AG04450 (cell line): ENCODE measurements at regions not wholly inside any gene's neighbourhood (a gene's known extent, or its start where the extent isn't known, plus 50 kb on each side); places are given as distances from the start of the nearest gene placed in this dataset.

Source experiments
- CTCF ChIA-PET: fragments of 300-600, 350-600 bp; formaldehyde crosslinking; extraction: SDS; loops from one replicate; lab custom pipeline; 2022; ENCODE audit warnings: antibody characterized with exemption, inconsistent platforms; lab: Charles Lee
- POLR2A ChIA-PET: fragments of 350-600 bp; formaldehyde crosslinking; extraction: SDS; loops from one replicate; lab custom pipeline; 2021; ENCODE audit warnings: antibody characterized with exemption, inconsistent platforms; lab: Yijun Ruan, JAX
- DNase-seq: peaks from one replicate; pipeline ENCODE4 v3.0.0-alpha.2; 2011; ENCODE audit warnings: low read depth, low spot score
- H3K27ac ChIP-seq: one replicate; pipeline ENCODE4 v1.5.1; 2012; ENCODE audit warnings: low read depth, low read length, control low read depth
- H3K27me3 ChIP-seq: one replicate; pipeline ENCODE4 v1.6.0; 2012; ENCODE audit warnings: low read length; ENCODE audit not compliant: control insufficient read depth, insufficient read depth
- H3K4me3 ChIP-seq: 2 replicates; pipeline ENCODE4 v1.5.1; 2011; ENCODE audit warnings: mild to moderate bottlenecking, low read depth, low read length, control low read depth
- H3K9me3 ChIP-seq: 2 replicates; pipeline ENCODE4 v1.5.1; 2012; ENCODE audit warnings: low read length; ENCODE audit not compliant: control insufficient read depth, insufficient read depth
- TF ChIP-seq, protein P1 (sequence below): IDR thresholded peaks from 2 replicates; pipeline ENCODE4 v1.5.1; 2011; ENCODE audit warnings: low read depth, low read length, control low read depth, inconsistent platforms

GRCh38 chr22:48139776-48140175 lies 1377.3 kb downstream of the TBC1D22A start:
- Histone ChIP-seq H3K27me3 (no peaks in the 10 kb centered on the region), H3K9me3 (peaks cover 62% of the 10 kb centered on the region), H3K4me3 (no peak overlapping the region), H3K27ac (no peak overlapping the region)
- TF ChIP-seq, protein P1, sequence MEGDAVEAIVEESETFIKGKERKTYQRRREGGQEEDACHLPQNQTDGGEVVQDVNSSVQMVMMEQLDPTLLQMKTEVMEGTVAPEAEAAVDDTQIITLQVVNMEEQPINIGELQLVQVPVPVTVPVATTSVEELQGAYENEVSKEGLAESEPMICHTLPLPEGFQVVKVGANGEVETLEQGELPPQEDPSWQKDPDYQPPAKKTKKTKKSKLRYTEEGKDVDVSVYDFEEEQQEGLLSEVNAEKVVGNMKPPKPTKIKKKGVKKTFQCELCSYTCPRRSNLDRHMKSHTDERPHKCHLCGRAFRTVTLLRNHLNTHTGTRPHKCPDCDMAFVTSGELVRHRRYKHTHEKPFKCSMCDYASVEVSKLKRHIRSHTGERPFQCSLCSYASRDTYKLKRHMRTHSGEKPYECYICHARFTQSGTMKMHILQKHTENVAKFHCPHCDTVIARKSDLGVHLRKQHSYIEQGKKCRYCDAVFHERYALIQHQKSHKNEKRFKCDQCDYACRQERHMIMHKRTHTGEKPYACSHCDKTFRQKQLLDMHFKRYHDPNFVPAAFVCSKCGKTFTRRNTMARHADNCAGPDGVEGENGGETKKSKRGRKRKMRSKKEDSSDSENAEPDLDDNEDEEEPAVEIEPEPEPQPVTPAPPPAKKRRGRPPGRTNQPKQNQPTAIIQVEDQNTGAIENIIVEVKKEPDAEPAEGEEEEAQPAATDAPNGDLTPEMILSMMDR: no peak
- DNase-seq: no peak
- ChIA-PET POLR2A (no interaction called here), CTCF (no interaction called here)

DNA sequence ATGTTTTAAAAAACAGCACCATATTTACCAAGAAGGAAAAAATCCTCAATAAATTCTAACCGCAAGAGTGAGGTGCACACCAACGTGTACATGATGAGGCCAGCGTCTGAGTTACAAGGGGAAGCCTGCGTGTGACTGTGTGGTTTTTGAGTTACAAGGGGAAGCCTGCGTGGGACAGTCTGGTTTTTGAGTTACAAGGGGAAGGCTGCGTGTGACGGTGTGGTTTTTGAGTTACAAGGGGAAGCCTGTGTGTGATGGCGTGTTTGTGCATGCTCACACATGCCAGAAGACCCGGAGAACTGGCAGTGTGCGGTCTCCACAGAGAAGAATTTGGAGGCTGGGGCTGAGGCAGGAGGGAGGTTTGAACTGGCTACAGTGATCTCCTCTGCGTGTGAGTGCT lies 1376.4 kb downstream of the TBC1D22A start:
- ChIA-PET CTCF (no interaction called here), POLR2A (no interaction called here)
- TF ChIP-seq, protein P1: no peak
- no peak overlapping the region for H3K27ac ChIP-seq
- H3K27me3 ChIP-seq: no peaks in the 10 kb centered on the region
- DNase-seq: no peak
- H3K9me3 ChIP-seq: peaks cover 56% of the 10 kb centered on the region
- no peak overlapping the region for H3K4me3 ChIP-seq

GRCh38 chr22:48138427-48138826 lies 1376.0 kb downstream of the TBC1D22A start:
- H3K9me3 ChIP-seq: peaks cover 53% of the 10 kb centered on the region
- ChIA-PET CTCF (no interaction called here), POLR2A (no interaction called here)
- H3K27ac ChIP-seq: no peak overlapping the region
- TF ChIP-seq, protein P1: no peak
- DNase-seq: no peak
- no peak overlapping the region for H3K4me3 ChIP-seq
- no peaks in the 10 kb centered on the region for H3K27me3 ChIP-seq

DNA sequence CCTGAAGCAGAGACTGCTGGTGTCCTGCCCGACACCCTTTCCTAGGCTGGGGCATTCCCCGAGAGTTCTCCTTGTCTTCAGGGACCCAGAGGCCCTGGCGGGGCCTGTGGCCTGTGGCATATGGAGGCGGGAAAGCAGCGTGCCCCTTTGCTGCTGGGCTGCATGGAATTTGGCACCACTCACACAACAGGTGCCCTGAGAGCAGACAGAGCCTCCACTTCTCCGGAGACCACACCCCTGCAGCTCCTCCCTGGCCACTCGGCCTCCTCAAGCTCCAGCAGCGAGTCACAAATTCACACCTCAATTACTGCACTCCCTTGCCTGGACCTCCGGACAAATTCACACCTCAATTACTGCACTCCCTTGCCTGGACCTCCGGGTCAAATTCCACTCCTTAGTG lies 1375.2 kb downstream of the TBC1D22A start:
- CTCF ChIA-PET: no interaction called here
- Histone ChIP-seq H3K27ac (no peak overlapping the region), H3K4me3 (no peak overlapping the region), H3K27me3 (no peaks in the 10 kb centered on the region), H3K9me3 (peaks cover 56% of the 10 kb centered on the region)
- POLR2A ChIA-PET: no interaction called here
- TF ChIP-seq, protein P1: no peak
- DNase-seq: no peak

GRCh38 chr22:48135592-48135991 lies 1373.1 kb downstream of the TBC1D22A start:
- Histone ChIP-seq H3K4me3 (no peak overlapping the region), H3K27ac (no peak overlapping the region), H3K9me3 (peaks cover 49% of the 10 kb centered on the region), H3K27me3 (no peaks in the 10 kb centered on the region)
- TF ChIP-seq, protein P1: no peak
- ChIA-PET CTCF (no interaction called here), POLR2A (no interaction called here)
- no peak for DNase-seq
